Naive thymus-derived CD4-positive, alpha-beta T cell (primary cell): ENCODE measurements at regions not wholly inside any gene's neighbourhood (a gene's known extent, or its start where the extent isn't known, plus 50 kb on each side); places are given as distances from the start of the nearest gene placed in this dataset.
"Not testable (repeated sequence)": the region's sequence is repeated elsewhere in the genome, so short reads cannot be mapped to it uniquely, and the experiment has no call there.

Experiments used
- ATAC-seq: fragments of 150-1000 bp; cut with Tn5 transposase; 2 replicates; pipeline ENCODE4 v1.10.0; 2021; ENCODE audit warnings: mild to moderate bottlenecking, moderate library complexity
- CTCF ChIA-PET: fragments of 350-600 bp; sonication (Branson Sonifier 250); formaldehyde crosslinking; loops from one replicate; lab custom pipeline; 2021; ENCODE audit warnings: antibody characterized with exemption; lab: Charles Lee
- POLR2A ChIA-PET: fragments of 350-600 bp; sonication (Branson Sonifier 250); formaldehyde crosslinking; loops from one replicate; lab custom pipeline; 2021; ENCODE audit warnings: antibody characterized with exemption, inconsistent platforms; lab: Charles Lee
- DNase-seq, 9 donors: peaks; one replicate each; pipeline versions ENCODE4 v3.0.0 to v3.0.0-alpha.2; 2020 to 2022; ENCODE audit warnings: mixed read lengths in 1 of 9
- H3K27ac ChIP-seq: one replicate; pipeline ENCODE4 v1.7.0; 2013; ENCODE audit warnings: mild to moderate bottlenecking, low read depth, low read length, moderate library complexity
- H3K27me3 ChIP-seq, 2 donors: one replicate each; pipeline ENCODE4 v1.7.0; 2013; ENCODE audit warnings: low read length in 2 of 2, mild to moderate bottlenecking in 2 of 2, moderate library complexity in 2 of 2; ENCODE audit not compliant: control insufficient read depth in 2 of 2, insufficient read depth in 2 of 2
- H3K36me3 ChIP-seq, 3 experiments: 1 replicate in 2 of 3; 2 replicates in 1 of 3; pipeline ENCODE4 v1.7.0; 2013; ENCODE audit warnings: low read length in 3 of 3, mild to moderate bottlenecking in 3 of 3, moderate library complexity in 1 of 3; ENCODE audit not compliant: insufficient read depth in 3 of 3, control insufficient read depth in 2 of 3
- H3K4me1 ChIP-seq, 2 donors: one replicate each; pipeline ENCODE4 v1.7.0; 2013; ENCODE audit warnings: low read length in 2 of 2, mild to moderate bottlenecking in 2 of 2, moderate library complexity in 1 of 2; ENCODE audit not compliant: control insufficient read depth in 2 of 2, insufficient read depth in 2 of 2
- H3K4me3 ChIP-seq: 2 replicates; pipeline ENCODE4 v1.7.0; 2013; ENCODE audit warnings: mild to moderate bottlenecking, low read length
- H3K9me3 ChIP-seq, 3 experiments: 1 replicate in 2 of 3; 2 replicates in 1 of 3; pipeline ENCODE4 v1.7.0; 2013; ENCODE audit warnings: low read length in 3 of 3; ENCODE audit not compliant: control insufficient read depth in 2 of 3
- H3K27ac Mint-ChIP-seq, 9 donors: one replicate each; pipeline ENCODE4 v1.8.0; 2020 to 2022; ENCODE audit warnings: mixed read lengths in 9 of 9, mild to moderate bottlenecking in 8 of 9, moderate library complexity in 5 of 9, inconsistent platforms in 2 of 9
- H3K27me3 Mint-ChIP-seq, 5 donors: one replicate each; pipeline ENCODE4 v1.8.0; 2021 to 2022; ENCODE audit warnings: mixed read lengths in 5 of 5, mild to moderate bottlenecking in 1 of 5
- H3K36me3 Mint-ChIP-seq, 5 donors: one replicate each; pipeline ENCODE4 v1.8.0; 2020 to 2022; ENCODE audit warnings: mixed read lengths in 5 of 5, mild to moderate bottlenecking in 3 of 5, inconsistent platforms in 1 of 5
- H3K4me1 Mint-ChIP-seq, 7 donors: one replicate each; pipeline ENCODE4 v1.8.0; 2020 to 2022; ENCODE audit warnings: mixed read lengths in 7 of 7, mild to moderate bottlenecking in 3 of 7, inconsistent platforms in 1 of 7
- H3K4me3 Mint-ChIP-seq, 10 donors: one replicate each; pipeline ENCODE4 v1.8.0; 2020 to 2022; ENCODE audit warnings: mild to moderate bottlenecking in 10 of 10, mixed read lengths in 10 of 10, moderate library complexity in 6 of 10, inconsistent platforms in 2 of 10
- H3K9me3 Mint-ChIP-seq, 11 donors: one replicate each; pipeline ENCODE4 v1.8.0; 2020 to 2022; ENCODE audit warnings: mixed read lengths in 11 of 11, mild to moderate bottlenecking in 4 of 11, inconsistent platforms in 1 of 11, moderate library complexity in 1 of 11
- intact Hi-C, 2 donors: fragments of 100-400 bp; cut with micrococcal nuclease; formaldehyde crosslinking; loops; one replicate each; pipeline ENCODE4 v1.15.1; 2023

DNA sequence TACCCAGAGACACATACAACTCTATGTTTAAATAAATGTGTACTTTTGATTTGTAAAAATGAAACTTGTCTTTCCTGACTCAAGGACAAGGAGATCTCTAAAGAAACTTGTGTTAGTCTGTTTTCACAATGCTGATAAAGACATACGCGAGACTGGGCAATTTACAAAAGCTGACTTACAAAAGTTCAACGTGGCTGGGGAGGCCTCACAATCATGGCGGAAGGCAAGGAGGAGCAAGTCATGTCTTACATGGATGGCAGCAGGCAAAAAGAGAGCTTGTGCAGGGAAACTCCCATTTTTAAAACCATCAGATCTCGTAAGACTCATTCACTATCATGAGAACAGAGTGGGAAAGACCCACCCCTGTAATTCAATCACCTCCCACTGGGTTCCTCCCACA is 52.2 kb upstream of the PAPSS1 start:
- H3K9me3 ChIP-seq, H3K27ac Mint-ChIP-seq, POLR2A ChIA-PET, DNase-seq, intact Hi-C loops, H3K4me1 Mint-ChIP-seq, H3K4me3 ChIP-seq, ATAC-seq, H3K4me1 ChIP-seq, H3K36me3 ChIP-seq, H3K27ac ChIP-seq, H3K36me3 Mint-ChIP-seq, H3K4me3 Mint-ChIP-seq, H3K27me3 ChIP-seq, CTCF ChIA-PET: not testable (repeated sequence)
- Mint-ChIP-seq H3K9me3 (peaks cover 0 to 27% (median 5%) of the 10 kb centered on the region in 11 donors), H3K27me3 (peaks cover 9 to 43% (median 24%) of the 10 kb centered on the region in 5 donors)

GRCh38 chr4:107774681-107775080 is 50.1 kb upstream of the SGMS2 start:
- Mint-ChIP-seq H3K4me1 (no peaks in the 10 kb centered on the region), H3K36me3 (peaks cover 0 to 4% (median 0%) of the 10 kb centered on the region in 5 donors), H3K4me3 (no peak overlapping the region), H3K27me3 (peaks cover 5 to 55% (median 28%) of the 10 kb centered on the region in 5 donors), H3K27ac (no peak overlapping the region), H3K9me3 (peaks cover 2 to 37% (median 5%) of the 10 kb centered on the region in 11 donors)
- Histone ChIP-seq H3K27ac (no peak overlapping the region), H3K4me1 (no peaks in the 10 kb centered on the region), H3K9me3 (no peaks in the 10 kb centered on the region), H3K4me3 (no peak overlapping the region), H3K27me3 (no peaks in the 10 kb centered on the region), H3K36me3 (no peaks in the 10 kb centered on the region)
- no peak for ATAC-seq
- no peak for DNase-seq
- ChIA-PET POLR2A (no interaction called here), CTCF (interaction anchor here (0.5 kb wide), 1 partner anchor 1011 kb away, joined by 3 read pairs; no protein-coding TSS in a partner anchor)
- intact Hi-C loops = no loop called here
